H1 (cell line): ENCODE measurements at regions not wholly inside any gene's neighbourhood (a gene's known extent, or its start where the extent isn't known, plus 50 kb on each side); places are given as distances from the start of the nearest gene placed in this dataset.

Experiments used
- CBX5 ChIP-seq: fragments of 300-800, 300-1000 bp; sonication (generic); IDR thresholded peaks from 2 replicates; pipeline ENCODE4 v1.7.1; 2016; ENCODE audit warnings: antibody characterized with exemption, low read length, low read depth
- EP300 ChIP-seq, 2 experiments: IDR thresholded peaks; 1 replicate in 1 of 2; 2 replicates in 1 of 2; pipeline ENCODE4 v1.6.1; 2011 to 2012; ENCODE audit warnings: low read depth in 2 of 2, low read length in 2 of 2, mild to moderate bottlenecking in 2 of 2, borderline replicate concordance in 1 of 2, inconsistent platforms in 1 of 2, moderate library complexity in 1 of 2
- SAP30 ChIP-seq: fragments of 300-600 bp; sonication (generic); IDR thresholded peaks from 2 replicates; pipeline ENCODE4 v1.7.1; 2012; ENCODE audit warnings: low read length, moderate library complexity, mild to moderate bottlenecking, inconsistent platforms; ENCODE audit not compliant: insufficient read depth, insufficient replicate concordance
- TEAD4 ChIP-seq: IDR thresholded peaks from 2 replicates; pipeline ENCODE4 v1.6.1; 2012; ENCODE audit warnings: low read depth, low read length, inconsistent platforms, mixed read lengths

- no peak for TF ChIP-seq SAP30
- no peak for TF ChIP-seq CBX5
- TF ChIP-seq EP300 (IDR thresholded peaks at IDR 0.05; ENCODE audit: borderline replicate concordance in 1 of 2, low read depth in 2 of 2, low read length in 2 of 2): no peak
- no peak for TF ChIP-seq TEAD4
- TF ChIP-seq, all 59 proteins: peak for 0
Measured at GRCh38 chr6:10048370-10049297, 366.2 kb downstream of the TFAP2A start (continued).
